DMS53 treated with DMSO at 0.1 percent for 48 hours (cell line): ENCODE measurements at regions not wholly inside any gene's neighbourhood (a gene's known extent, or its start where the extent isn't known, plus 50 kb on each side); places are given as distances from the start of the nearest gene placed in this dataset.
A peak's percentile ranks its signal among the peaks of the same experiment; 100 is the strongest.
"Not testable (repeated sequence)": the region's sequence is repeated elsewhere in the genome, so short reads cannot be mapped to it uniquely, and the experiment has no call there.

Source experiments
- DNase-seq: peaks from one replicate; lab custom pipeline; 2025; ENCODE audit not compliant: unreplicated experiment; lab: John Stamatoyannopoulos, UW

GRCh38 chr5:145585443-145586148 is 249.5 kb downstream of the PRELID2 start:
- no peak for DNase-seq

- no peak for DNase-seq
Observed at GRCh38 chr5:145579301-145579700, 255.8 kb downstream of the PRELID2 start.

GRCh38 chr5:145574889-145575573 is 260.1 kb downstream of the PRELID2 start:
- DNase-seq = no peak

GRCh38 chr5:145568581-145568980 is 266.6 kb downstream of the PRELID2 start:
- DNase-seq = peak; percentile 64

GRCh38 chr5:145562931-145563330 is 272.2 kb downstream of the PRELID2 start:
- DNase-seq = no peak

- DNase-seq = no peak
Observed at GRCh38 chr5:145558288-145558687, 276.9 kb downstream of the PRELID2 start.

GRCh38 chr5:145557345-145557744 is 277.8 kb downstream of the PRELID2 start:
- DNase-seq = no peak

GRCh38 chr5:145554399-145554798 is 280.7 kb downstream of the PRELID2 start:
- no peak for DNase-seq

- no peak for DNase-seq
Observed at GRCh38 chr5:145553177-145553576, 282.0 kb downstream of the PRELID2 start.

- DNase-seq = no peak
Observed at GRCh38 chr5:145551714-145552113, 283.4 kb downstream of the PRELID2 start.

- DNase-seq = no peak
Observed at GRCh38 chr5:145548097-145548496, 287.0 kb downstream of the PRELID2 start.

GRCh38 chr5:145544401-145544800 is 290.7 kb downstream of the PRELID2 start:
- no peak for DNase-seq

- no peak for DNase-seq
Observed at GRCh38 chr5:145543968-145544367, 291.2 kb downstream of the PRELID2 start.

GRCh38 chr5:145540375-145540774 is 294.8 kb downstream of the PRELID2 start:
- no peak for DNase-seq

- DNase-seq = no peak
Observed at GRCh38 chr5:145539201-145539600, 295.9 kb downstream of the PRELID2 start.

- DNase-seq = no peak
Observed at GRCh38 chr5:145536133-145536532, 299.0 kb downstream of the PRELID2 start.

- peak; percentile 30 for DNase-seq
Observed at GRCh38 chr5:145531038-145531734, 304.0 kb downstream of the PRELID2 start.

GRCh38 chr5:145521523-145521922 is 313.6 kb downstream of the PRELID2 start:
- DNase-seq = no peak

GRCh38 chr5:145521066-145521465 is 314.1 kb downstream of the PRELID2 start:
- no peak for DNase-seq

- DNase-seq = no peak
Observed at GRCh38 chr5:145520335-145520734, 314.8 kb downstream of the PRELID2 start.

GRCh38 chr5:145517588-145517987 is 317.6 kb downstream of the PRELID2 start:
- DNase-seq = not testable (repeated sequence)

- DNase-seq = no peak
Observed at GRCh38 chr5:145511351-145511750, 323.8 kb downstream of the PRELID2 start.
